HG02885 (cell line): ENCODE measurements at regions not wholly inside any gene's neighbourhood (a gene's known extent, or its start where the extent isn't known, plus 50 kb on each side); places are given as distances from the start of the nearest gene placed in this dataset.

Experiments
- ATAC-seq: cut with Tn5 transposase; IDR thresholded peaks from one replicate; pipeline ENCODE4 v1.9.1; 2021; ENCODE audit warnings: mild to moderate bottlenecking; ENCODE audit not compliant: unreplicated experiment, poor library complexity

DNA sequence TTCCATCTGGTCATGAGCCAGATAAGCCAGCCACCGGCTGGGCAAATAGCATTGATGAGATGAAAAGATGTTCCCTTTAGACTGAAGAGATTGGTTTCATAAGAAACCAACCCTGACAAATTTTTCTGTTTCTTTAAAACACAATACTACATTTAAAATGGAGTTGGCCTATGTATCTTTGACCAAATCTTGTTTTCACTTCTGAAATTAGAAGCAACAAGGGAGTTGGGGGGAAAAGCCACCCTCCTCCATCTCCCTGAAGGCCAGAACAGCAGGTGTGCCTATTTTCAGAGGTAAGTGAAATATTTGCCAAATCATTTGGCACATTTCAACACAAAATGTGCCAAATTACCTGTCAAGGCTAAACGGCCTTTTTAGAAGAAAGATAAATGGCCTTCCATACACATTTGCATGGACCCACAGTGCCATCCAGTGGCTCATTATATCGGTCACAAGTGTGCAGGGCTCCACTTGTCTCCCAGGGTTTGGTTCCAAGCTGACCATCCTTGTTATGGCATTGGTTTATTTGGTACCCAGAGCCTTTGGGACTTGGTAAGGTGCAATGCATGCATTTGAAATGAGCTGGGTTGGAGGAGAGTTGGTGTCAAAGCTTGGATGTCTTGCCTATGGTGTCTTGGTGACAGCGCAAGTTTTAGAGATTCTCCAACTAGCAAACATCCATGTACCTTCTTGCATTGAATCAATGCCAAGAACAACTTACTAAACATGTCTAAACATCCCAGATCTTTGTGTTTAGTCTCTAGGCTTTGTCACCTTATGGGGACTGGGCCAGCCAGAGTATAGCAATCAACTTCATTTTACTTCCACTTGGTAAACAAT is 372.0 kb upstream of the KIF2A start:
- no peak for ATAC-seq

GRCh38 chr5:61941637-61942036 is 364.4 kb upstream of the KIF2A start:
- no peak for ATAC-seq

- no peak for ATAC-seq
Observed at GRCh38 chr5:61942462-61943049, 363.4 kb upstream of the KIF2A start.

DNA sequence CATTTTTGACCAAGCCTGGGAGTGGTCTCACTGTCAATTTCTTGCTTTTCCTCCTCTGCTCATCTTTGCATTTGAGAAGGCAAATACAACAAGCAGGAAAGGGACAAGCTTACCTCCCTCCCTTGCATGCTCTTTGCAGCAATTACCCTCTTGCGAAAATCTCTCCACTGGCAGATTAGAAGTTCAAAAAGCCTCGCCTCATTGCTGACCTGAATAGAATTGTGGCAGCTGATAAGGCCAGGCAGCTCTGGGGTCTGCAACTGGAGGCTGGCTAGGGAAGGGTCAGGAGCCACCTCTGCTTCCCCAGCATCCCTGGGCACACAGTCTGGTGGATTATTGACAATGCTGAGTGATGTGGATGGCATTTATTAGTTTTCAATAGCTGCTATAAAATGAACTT is 362.3 kb upstream of the KIF2A start:
- ATAC-seq = no peak

GRCh38 chr5:61948151-61948550 is 357.9 kb upstream of the KIF2A start:
- ATAC-seq = no peak

DNA sequence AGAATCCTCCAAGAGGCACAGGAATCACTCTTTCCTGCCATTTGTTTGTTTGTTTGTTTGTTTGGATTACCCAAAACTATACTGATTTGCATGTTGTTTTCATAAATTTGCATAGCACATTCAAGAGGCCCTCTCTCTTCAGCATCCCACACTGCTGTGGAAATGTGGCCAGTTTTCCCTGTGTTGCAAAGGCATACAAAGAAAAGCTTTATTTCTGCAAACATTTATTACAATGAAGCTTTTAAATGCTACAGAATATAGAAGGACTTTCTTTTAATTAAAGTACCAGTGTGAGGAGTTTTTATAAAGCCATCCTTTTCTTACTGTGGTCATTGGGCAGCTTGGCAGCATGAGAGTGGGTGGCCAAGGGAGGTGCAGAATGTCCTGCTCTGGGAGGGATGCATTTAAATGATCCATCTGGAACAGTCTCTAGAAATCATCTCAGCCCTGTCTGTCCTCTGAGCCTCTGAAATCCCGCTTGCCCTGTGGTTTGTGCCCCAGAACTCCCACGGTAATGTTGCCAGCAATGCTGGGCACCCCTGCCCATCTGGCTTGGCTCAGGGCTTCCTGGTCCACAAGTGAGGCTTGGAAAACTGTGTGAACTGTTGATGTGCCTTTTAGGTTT is 356.8 kb upstream of the KIF2A start:
- ATAC-seq = no peak

- ATAC-seq = no peak
Observed at GRCh38 chr5:61949679-61950435, 356.1 kb upstream of the KIF2A start.

GRCh38 chr5:61951295-61951694 is 354.7 kb upstream of the KIF2A start:
- ATAC-seq = no peak

DNA sequence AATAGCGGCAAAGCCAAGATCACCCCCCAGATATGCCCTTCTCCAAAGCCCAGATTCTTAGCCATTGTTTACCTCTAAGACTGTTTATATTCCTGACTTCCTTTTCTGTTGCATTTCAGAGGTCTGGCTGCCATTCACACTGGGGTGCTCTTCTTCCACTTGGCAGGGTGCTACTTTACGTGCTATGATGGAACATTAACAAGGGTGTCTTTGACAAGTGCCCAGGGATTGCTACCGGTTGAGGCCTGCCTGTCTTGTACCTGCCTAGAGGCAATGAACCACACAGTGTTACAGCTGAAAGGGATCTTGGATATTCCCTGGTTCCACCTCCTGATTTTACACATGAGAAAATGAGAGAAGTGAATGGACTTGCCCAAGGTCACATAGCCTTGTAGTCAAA is 352.1 kb upstream of the KIF2A start:
- ATAC-seq = no peak

DNA sequence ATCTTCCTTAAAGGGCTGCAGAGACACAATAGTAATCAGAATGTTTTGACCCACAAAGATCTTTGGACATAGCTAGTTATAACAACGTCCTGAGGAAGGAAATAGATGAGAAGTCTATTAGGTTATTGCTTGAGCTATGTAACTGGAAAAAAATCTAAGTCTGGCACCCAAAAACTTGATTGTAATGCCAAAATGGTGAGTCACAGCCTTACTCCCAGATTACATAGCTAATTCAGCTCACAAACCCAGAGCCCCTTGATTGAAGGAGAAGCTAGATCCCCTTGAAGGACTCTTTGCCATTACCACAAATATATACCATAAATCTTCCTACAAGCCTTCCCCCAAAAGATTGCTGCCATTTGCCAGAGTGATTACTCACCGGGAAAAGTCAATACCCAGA is 341.8 kb upstream of the KIF2A start:
- no peak for ATAC-seq

DNA sequence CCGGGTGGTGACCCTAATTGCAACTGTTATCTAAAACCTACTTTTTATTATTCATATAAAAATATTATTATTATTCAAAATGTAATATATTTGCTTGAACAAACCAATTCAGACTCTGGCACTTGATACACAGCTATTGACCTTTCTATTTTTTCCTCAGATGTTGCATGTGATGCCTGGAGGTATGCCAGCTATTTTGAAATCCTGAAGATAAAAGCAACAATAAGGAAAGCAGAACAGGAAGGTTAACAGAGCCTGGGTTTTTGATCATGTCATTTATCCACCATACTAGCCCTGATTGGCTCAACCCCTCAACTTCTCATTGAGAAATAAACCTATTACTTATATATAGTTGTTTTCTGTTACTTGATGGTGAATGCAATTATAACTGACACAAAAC is 340.9 kb upstream of the KIF2A start:
- ATAC-seq = no peak

GRCh38 chr5:61965490-61965889 is 340.5 kb upstream of the KIF2A start:
- no peak for ATAC-seq

- ATAC-seq = no peak
Observed at GRCh38 chr5:61966296-61966955, 339.6 kb upstream of the KIF2A start.

DNA sequence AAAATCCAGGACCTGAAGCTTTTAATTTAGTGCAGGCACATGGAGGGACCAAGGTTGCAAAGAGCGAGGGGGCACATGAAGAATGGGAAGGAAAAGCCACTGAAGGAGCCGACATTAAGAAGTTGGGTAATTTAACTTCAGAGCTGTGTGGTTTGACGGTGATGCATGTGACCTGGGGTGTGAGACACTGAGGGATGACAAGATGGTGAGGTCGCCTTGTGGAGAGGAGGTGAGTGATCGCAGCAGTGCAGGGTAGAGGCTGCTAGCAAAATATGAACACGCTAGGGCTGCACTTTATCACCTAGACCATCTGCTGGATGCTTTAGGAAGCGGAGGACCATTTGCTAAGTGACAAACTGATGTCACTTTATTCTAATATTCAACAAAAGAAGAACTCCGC is 339.0 kb upstream of the KIF2A start:
- ATAC-seq = no peak

GRCh38 chr5:61967681-61968080 is 338.3 kb upstream of the KIF2A start:
- ATAC-seq = no peak

- no peak for ATAC-seq
Observed at GRCh38 chr5:61969347-61969746, 336.7 kb upstream of the KIF2A start.

DNA sequence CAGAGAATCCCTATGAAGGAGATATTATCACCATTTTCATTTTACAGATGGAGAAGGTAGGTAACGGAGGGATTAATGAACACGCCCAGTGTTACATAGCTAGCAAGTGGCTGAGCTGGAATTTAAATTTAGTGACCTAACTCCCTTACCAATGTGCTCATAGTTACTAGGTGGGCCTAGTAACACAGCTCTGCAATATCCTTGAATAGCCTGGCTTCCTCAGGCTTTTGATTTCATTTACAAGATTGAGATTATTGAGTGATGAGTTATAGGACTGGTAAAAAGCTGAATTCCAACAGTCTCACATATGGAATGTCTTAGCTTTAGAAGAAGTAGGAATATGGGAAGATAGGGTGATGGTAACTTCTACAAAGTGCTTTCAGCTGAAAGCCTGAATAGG is 336.3 kb upstream of the KIF2A start:
- no peak for ATAC-seq

DNA sequence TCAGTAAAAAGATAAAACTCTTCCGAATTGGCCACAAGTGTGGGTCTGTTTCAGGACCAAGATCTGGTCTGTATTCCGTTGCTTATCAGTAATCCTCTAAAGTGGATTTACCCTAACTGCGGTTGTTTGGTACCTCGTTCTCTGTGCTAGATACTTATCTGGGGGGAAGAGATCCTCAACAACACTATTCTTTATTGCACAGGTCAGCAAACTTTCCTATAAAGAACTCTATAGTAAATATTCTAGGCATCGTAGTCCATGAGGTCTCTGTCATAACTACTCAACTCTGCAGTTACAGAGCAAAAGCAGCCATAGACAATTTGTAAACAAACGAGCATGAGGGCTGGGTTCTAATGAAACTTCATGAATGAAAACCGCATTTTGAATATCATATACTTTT is 335.8 kb upstream of the KIF2A start:
- no peak for ATAC-seq

DNA sequence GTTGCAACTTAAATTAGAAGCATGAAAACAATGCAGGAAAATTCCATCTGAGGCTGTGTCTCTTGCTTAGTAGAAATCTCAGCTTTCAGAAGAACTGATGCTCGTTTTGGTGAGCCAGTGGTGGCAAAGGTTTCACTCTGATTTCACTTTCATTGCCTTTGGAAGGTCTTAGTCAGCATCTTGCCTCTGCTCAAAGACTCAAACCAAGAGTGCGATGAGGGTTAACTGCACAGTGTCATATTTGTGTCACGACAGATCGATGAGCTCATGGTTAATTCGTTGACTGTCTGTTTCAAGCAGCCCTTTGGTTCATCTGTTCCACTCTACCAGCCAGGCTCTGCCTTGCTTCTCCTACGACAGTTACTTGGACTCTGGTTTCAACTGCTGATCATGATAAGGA is 331.3 kb upstream of the KIF2A start:
- ATAC-seq = peak; percentile 87

GRCh38 chr5:61981886-61982285 is 324.1 kb upstream of the KIF2A start:
- ATAC-seq = no peak
